ENCODE measurements at regions not wholly inside any gene's neighbourhood (a gene's known extent, or its start where the extent isn't known, plus 50 kb on each side); places are given as distances from the start of the nearest gene placed in this dataset.
"Not testable (repeated sequence)": the region's sequence is repeated elsewhere in the genome, so short reads cannot be mapped to it uniquely, and the experiment has no call there.

- Histone ChIP-seq H3K27me3 (ENCODE audit: control insufficient read depth, insufficient read depth, low read length) (no peaks in the 10 kb centered on the region), H3K27ac (ENCODE audit: low read depth, low read length) (no peak overlapping the region), H3K4me3 (ENCODE audit: low read depth, low read length) (no peak overlapping the region)
These were observed 89.8 kb upstream of the KCNE2 start for GRCh38 chr21:34274001-34274400.

GRCh38 chr21:34276711-34277425 is 86.9 kb upstream of the KCNE2 start:
- H3K9me3 ChIP-seq (ENCODE audit: control insufficient read depth, insufficient read depth, low read depth, low read length): no peaks in the 10 kb centered on the region
- H3K27me3 ChIP-seq (ENCODE audit: control insufficient read depth, insufficient read depth, low read length): no peaks in the 10 kb centered on the region
- H3K9ac ChIP-seq (ENCODE audit: low read length): no peak overlapping the region
- H3K36me3 ChIP-seq (ENCODE audit: control insufficient read depth, insufficient read depth, low read length): no peaks in the 10 kb centered on the region
- no peak overlapping the region for H3K27ac ChIP-seq (ENCODE audit: low read depth, low read length)
- H3K4me1 ChIP-seq (ENCODE audit: control insufficient read depth, insufficient read depth, low read length): no peaks in the 10 kb centered on the region
- no peak overlapping the region for H3K4me3 ChIP-seq (ENCODE audit: low read depth, low read length)

More at GRCh38 chr21:34274001-34274400, 89.8 kb upstream of the KCNE2 start:
- Histone ChIP-seq H3K36me3 (ENCODE audit: control insufficient read depth, insufficient read depth, low read length) (no peaks in the 10 kb centered on the region), H3K9ac (ENCODE audit: low read length) (no peak overlapping the region), H3K9me3 (ENCODE audit: control insufficient read depth, insufficient read depth, low read depth, low read length) (no peaks in the 10 kb centered on the region), H3K4me1 (ENCODE audit: control insufficient read depth, insufficient read depth, low read length) (no peaks in the 10 kb centered on the region)

- Histone ChIP-seq H3K4me1 (ENCODE audit: control insufficient read depth, insufficient read depth, low read length) (no peaks in the 10 kb centered on the region), H3K27me3 (ENCODE audit: control insufficient read depth, insufficient read depth, low read length) (no peaks in the 10 kb centered on the region), H3K27ac (ENCODE audit: low read depth, low read length) (no peak overlapping the region), H3K9ac (ENCODE audit: low read length) (no peak overlapping the region), H3K4me3 (ENCODE audit: low read depth, low read length) (no peak overlapping the region), H3K36me3 (ENCODE audit: control insufficient read depth, insufficient read depth, low read length) (no peaks in the 10 kb centered on the region), H3K9me3 (ENCODE audit: control insufficient read depth, insufficient read depth, low read depth, low read length) (no peaks in the 10 kb centered on the region)
These were observed 85.4 kb upstream of the KCNE2 start for GRCh38 chr21:34278451-34278850.

GRCh38 chr21:34279285-34279684 is 84.5 kb upstream of the KCNE2 start:
- no peaks in the 10 kb centered on the region for H3K9me3 ChIP-seq (ENCODE audit: control insufficient read depth, insufficient read depth, low read depth, low read length)
- H3K27me3 ChIP-seq (ENCODE audit: control insufficient read depth, insufficient read depth, low read length): no peaks in the 10 kb centered on the region
- H3K4me1 ChIP-seq (ENCODE audit: control insufficient read depth, insufficient read depth, low read length): no peaks in the 10 kb centered on the region
- H3K27ac ChIP-seq (ENCODE audit: low read depth, low read length): no peak overlapping the region
- no peaks in the 10 kb centered on the region for H3K36me3 ChIP-seq (ENCODE audit: control insufficient read depth, insufficient read depth, low read length)
- H3K9ac ChIP-seq (ENCODE audit: low read length): no peak overlapping the region
- no peak overlapping the region for H3K4me3 ChIP-seq (ENCODE audit: low read depth, low read length)

GRCh38 chr21:34279883-34280282 is 83.9 kb upstream of the KCNE2 start:
- Histone ChIP-seq H3K27me3 (ENCODE audit: control insufficient read depth, insufficient read depth, low read length) (no peaks in the 10 kb centered on the region), H3K4me1 (ENCODE audit: control insufficient read depth, insufficient read depth, low read length) (no peaks in the 10 kb centered on the region), H3K9ac (ENCODE audit: low read length) (no peak overlapping the region), H3K27ac (ENCODE audit: low read depth, low read length) (no peak overlapping the region), H3K4me3 (ENCODE audit: low read depth, low read length) (no peak overlapping the region), H3K36me3 (ENCODE audit: control insufficient read depth, insufficient read depth, low read length) (no peaks in the 10 kb centered on the region), H3K9me3 (ENCODE audit: control insufficient read depth, insufficient read depth, low read depth, low read length) (no peaks in the 10 kb centered on the region)

- Histone ChIP-seq H3K4me1 (ENCODE audit: control insufficient read depth, insufficient read depth, low read length) (no peaks in the 10 kb centered on the region), H3K9me3 (ENCODE audit: control insufficient read depth, insufficient read depth, low read depth, low read length) (peaks cover 2% of the 10 kb centered on the region; the same call in 1 of the 2 replicates), H3K36me3 (ENCODE audit: control insufficient read depth, insufficient read depth, low read length) (no peaks in the 10 kb centered on the region), H3K27me3 (ENCODE audit: control insufficient read depth, insufficient read depth, low read length) (no peaks in the 10 kb centered on the region), H3K9ac (ENCODE audit: low read length) (no peak overlapping the region), H3K27ac (ENCODE audit: low read depth, low read length) (no peak overlapping the region), H3K4me3 (ENCODE audit: low read depth, low read length) (no peak overlapping the region)
These were observed 83.4 kb upstream of the KCNE2 start for GRCh38 chr21:34280389-34280795.

GRCh38 chr21:34280959-34281358 is 82.8 kb upstream of the KCNE2 start:
- H3K36me3 ChIP-seq (ENCODE audit: control insufficient read depth, insufficient read depth, low read length): no peaks in the 10 kb centered on the region
- no peak overlapping the region for H3K9ac ChIP-seq (ENCODE audit: low read length)
- H3K4me1 ChIP-seq (ENCODE audit: control insufficient read depth, insufficient read depth, low read length): no peaks in the 10 kb centered on the region
- H3K9me3 ChIP-seq (ENCODE audit: control insufficient read depth, insufficient read depth, low read depth, low read length): peaks cover 8% of the 10 kb centered on the region
- H3K27me3 ChIP-seq (ENCODE audit: control insufficient read depth, insufficient read depth, low read length): no peaks in the 10 kb centered on the region
- no peak overlapping the region for H3K4me3 ChIP-seq (ENCODE audit: low read depth, low read length)
- no peak overlapping the region for H3K27ac ChIP-seq (ENCODE audit: low read depth, low read length)

GRCh38 chr21:34282223-34282622 is 81.6 kb upstream of the KCNE2 start:
- no peaks in the 10 kb centered on the region for H3K4me1 ChIP-seq (ENCODE audit: control insufficient read depth, insufficient read depth, low read length)
- no peak overlapping the region for H3K4me3 ChIP-seq (ENCODE audit: low read depth, low read length)
- no peak overlapping the region for H3K27ac ChIP-seq (ENCODE audit: low read depth, low read length)
- H3K36me3 ChIP-seq (ENCODE audit: control insufficient read depth, insufficient read depth, low read length): no peaks in the 10 kb centered on the region
- H3K27me3 ChIP-seq (ENCODE audit: control insufficient read depth, insufficient read depth, low read length): no peaks in the 10 kb centered on the region
- H3K9ac ChIP-seq (ENCODE audit: low read length): no peak overlapping the region
- peaks cover 17% of the 10 kb centered on the region for H3K9me3 ChIP-seq (ENCODE audit: control insufficient read depth, insufficient read depth, low read depth, low read length)

- H3K27me3 ChIP-seq (ENCODE audit: control insufficient read depth, insufficient read depth, low read length): no peaks in the 10 kb centered on the region
- no peak overlapping the region for H3K4me3 ChIP-seq (ENCODE audit: low read depth, low read length)
- H3K4me1 ChIP-seq (ENCODE audit: control insufficient read depth, insufficient read depth, low read length): no peaks in the 10 kb centered on the region
- no peak overlapping the region for H3K9ac ChIP-seq (ENCODE audit: low read length)
- peaks cover 33% of the 10 kb centered on the region for H3K9me3 ChIP-seq (ENCODE audit: control insufficient read depth, insufficient read depth, low read depth, low read length)
- no peak overlapping the region for H3K27ac ChIP-seq (ENCODE audit: low read depth, low read length)
- H3K36me3 ChIP-seq (ENCODE audit: control insufficient read depth, insufficient read depth, low read length): no peaks in the 10 kb centered on the region; the same call in 1 of the 2 replicates
These were observed 79.1 kb upstream of the KCNE2 start for GRCh38 chr21:34284666-34285065.

- H3K9ac ChIP-seq (ENCODE audit: low read length); H3K27me3 ChIP-seq (ENCODE audit: control insufficient read depth, insufficient read depth, low read length); H3K4me1 ChIP-seq (ENCODE audit: control insufficient read depth, insufficient read depth, low read length); H3K4me3 ChIP-seq (ENCODE audit: low read depth, low read length); H3K36me3 ChIP-seq (ENCODE audit: control insufficient read depth, insufficient read depth, low read length); H3K27ac ChIP-seq (ENCODE audit: low read depth, low read length): not testable (repeated sequence)
- peaks cover 36% of the 10 kb centered on the region for H3K9me3 ChIP-seq (ENCODE audit: control insufficient read depth, insufficient read depth, low read depth, low read length)
These were observed 75.8 kb upstream of the KCNE2 start for GRCh38 chr21:34288042-34288441.

- H3K9me3 ChIP-seq (ENCODE audit: control insufficient read depth, insufficient read depth, low read depth, low read length): peaks cover 36% of the 10 kb centered on the region
- no peak overlapping the region for H3K9ac ChIP-seq (ENCODE audit: low read length)
- no peak overlapping the region for H3K27ac ChIP-seq (ENCODE audit: low read depth, low read length)
- no peaks in the 10 kb centered on the region; the same call in 1 of the 2 replicates for H3K36me3 ChIP-seq (ENCODE audit: control insufficient read depth, insufficient read depth, low read length)
- no peaks in the 10 kb centered on the region for H3K27me3 ChIP-seq (ENCODE audit: control insufficient read depth, insufficient read depth, low read length)
- H3K4me3 ChIP-seq (ENCODE audit: low read depth, low read length): no peak overlapping the region
- no peaks in the 10 kb centered on the region for H3K4me1 ChIP-seq (ENCODE audit: control insufficient read depth, insufficient read depth, low read length)
These were observed 74.0 kb upstream of the KCNE2 start for GRCh38 chr21:34289856-34290255.
